ENCODE measurements at regions not wholly inside any gene's neighbourhood (a gene's known extent, or its start where the extent isn't known, plus 50 kb on each side); places are given as distances from the start of the nearest gene placed in this dataset.

DNA sequence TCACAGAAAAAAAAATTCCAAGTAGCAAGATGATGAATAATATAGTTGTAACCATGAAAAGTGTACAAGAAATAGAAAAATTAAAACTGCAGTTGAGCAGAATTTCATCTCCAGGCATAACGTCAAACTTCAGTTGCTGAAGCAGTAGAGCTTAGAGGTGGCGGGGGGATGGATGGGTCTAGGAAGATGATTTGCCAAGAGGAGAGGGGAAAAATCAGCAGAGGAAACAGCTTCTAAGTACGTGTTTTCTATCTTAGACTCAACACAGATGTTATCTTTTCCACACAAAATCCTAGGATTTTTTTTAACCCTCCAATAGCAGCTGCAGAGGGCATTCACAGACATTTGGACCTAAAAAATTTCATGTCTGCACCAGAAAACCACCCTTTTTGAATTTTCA lies 136.0 kb downstream of the OPN5 start:
- no peak overlapping the region for H3K27ac ChIP-seq (ENCODE audit: extremely low read length, insufficient read depth, low read length)
- POLR2A ChIA-PET = no interaction called here
- no peak overlapping the region for H3K4me3 ChIP-seq (replicated peaks in 1 of 3; ENCODE audit: insufficient read depth in 1 of 3, low read depth in 2 of 3, low read length in 3 of 3)
- H3K9me3 ChIP-seq (ENCODE audit: low read length) = no peaks in the 10 kb centered on the region
- H4K20me1 ChIP-seq (ENCODE audit: insufficient read depth, low read length) = no peaks in the 10 kb centered on the region
- intact Hi-C loops (cut with micrococcal nuclease; ENCODE audit: unreplicated experiment) (no loop called here), in situ Hi-C loops (cut with HindIII; ENCODE audit: extremely low pct_ligation_motif_present, low pct_unique_long_range_greater_than_20kb) (no loop called here)
- ATAC-seq (no peak), DNase-seq (ENCODE audit: low spot score) (no peak), FAIRE-seq (no peak)
- no peaks in the 10 kb centered on the region for H3K27me3 ChIP-seq (ENCODE audit: control insufficient read depth in 1 of 2, insufficient read depth in 2 of 2, low read length in 2 of 2)
- no peaks in the 10 kb centered on the region for H3K4me1 ChIP-seq (ENCODE audit: insufficient read depth, low read length)
- whole genome bisulfite sequencing (ENCODE audit: low lambda C conversion rate) = 94% methylated on average over 3 of the region's 3 CpGs
- no peak overlapping the region for H3K9ac ChIP-seq (ENCODE audit: insufficient read depth, low read depth, low read length)
- no peak overlapping the region for H2AFZ ChIP-seq (ENCODE audit: low read length)
- CTCF ChIA-PET (ENCODE audit: low intra/inter-chr PET ratio, low total read pairs) = no interaction called here
- no peak overlapping the region for H3K4me2 ChIP-seq (ENCODE audit: low read depth, low read length)
- H3K79me2 ChIP-seq (ENCODE audit: insufficient read depth, low read length) = no peaks in the 10 kb centered on the region
- no TSS peak for BruUV-seq (replicated peaks)
- TF ChIP-seq ISL2 (CRISPR knock-in tag; IDR thresholded peaks at IDR 0.05) = no peak
- no peak for TF ChIP-seq ZNF263 (CRISPR knock-in tag; IDR thresholded peaks at IDR 0.05)
- TF ChIP-seq ETV6 (CRISPR knock-in tag; conservative IDR thresholded peaks at IDR 0.05) = no peak
- TF ChIP-seq ZNF670 (CRISPR knock-in tag; IDR thresholded peaks at IDR 0.05; ENCODE audit: borderline replicate concordance) = no peak
- H3K36me3 ChIP-seq (replicated peaks in 1 of 2; ENCODE audit: control insufficient read depth in 1 of 2, insufficient read depth in 2 of 2, low read length in 2 of 2) = peaks cover 0 to 20% of the 10 kb centered on the region in 2 experiments; a peak in 2 of 5 replicates

DNA sequence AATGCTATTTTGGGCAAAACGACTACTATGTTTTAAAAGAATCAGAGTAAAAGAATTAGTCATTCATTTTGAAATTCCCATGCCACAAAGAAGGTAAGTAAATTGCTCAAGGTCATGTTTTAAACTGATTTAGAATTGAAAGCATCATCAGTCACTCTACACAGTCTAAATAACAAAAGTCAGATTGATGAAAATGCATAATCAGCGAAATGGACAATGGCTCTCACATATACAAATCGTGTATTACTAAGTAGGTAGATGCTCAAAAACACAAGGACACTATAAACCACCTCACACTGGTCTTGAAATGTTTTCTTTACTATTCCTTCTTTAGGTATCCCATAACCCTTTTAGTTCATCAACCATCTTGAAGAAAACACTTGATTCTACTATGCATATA lies 135.4 kb downstream of the OPN5 start:
- intact Hi-C loops (cut with micrococcal nuclease; ENCODE audit: unreplicated experiment) (no loop called here), in situ Hi-C loops (cut with HindIII; ENCODE audit: extremely low pct_ligation_motif_present, low pct_unique_long_range_greater_than_20kb) (no loop called here)
- no peak overlapping the region for H2AFZ ChIP-seq (ENCODE audit: low read length)
- no peaks in the 10 kb centered on the region for H4K20me1 ChIP-seq (ENCODE audit: insufficient read depth, low read length)
- no peaks in the 10 kb centered on the region for H3K79me2 ChIP-seq (ENCODE audit: insufficient read depth, low read length)
- 91% methylated on average over 3 of the region's 3 CpGs for WGBS (ENCODE audit: low lambda C conversion rate)
- FAIRE-seq = no peak
- H3K9ac ChIP-seq (ENCODE audit: insufficient read depth, low read depth, low read length) = no peak overlapping the region
- H3K9me3 ChIP-seq (ENCODE audit: low read length) = no peaks in the 10 kb centered on the region
- H3K4me3 ChIP-seq (replicated peaks in 1 of 3; ENCODE audit: insufficient read depth in 1 of 3, low read depth in 2 of 3, low read length in 3 of 3) = no peak overlapping the region
- BruUV-seq (replicated peaks) = no TSS peak
- no peaks in the 10 kb centered on the region for H3K27me3 ChIP-seq (ENCODE audit: control insufficient read depth in 1 of 2, insufficient read depth in 2 of 2, low read length in 2 of 2)
- no peak for DNase-seq (ENCODE audit: low spot score)
- H3K27ac ChIP-seq (ENCODE audit: extremely low read length, insufficient read depth, low read length) = no peak overlapping the region
- TF ChIP-seq MAFK (conservative IDR thresholded peaks at IDR 0.05 in 1 of 2, IDR thresholded peaks at IDR 0.05 in 1 of 2; ENCODE audit: low read length in 2 of 2) = peak; percentile 99
- TF ChIP-seq MAFF (IDR thresholded peaks at IDR 0.05; ENCODE audit: low read depth, low read length) = peak; percentile 99
- no peak for TF ChIP-seq HNRNPL (IDR thresholded peaks at IDR 0.05; ENCODE audit: low read depth, low read length)
- H3K36me3 ChIP-seq (replicated peaks in 1 of 2; ENCODE audit: control insufficient read depth in 1 of 2, insufficient read depth in 2 of 2, low read length in 2 of 2) = peaks cover 0 to 17% of the 10 kb centered on the region in 2 experiments; a peak in 2 of 5 replicates
- ChIA-PET POLR2A (no interaction called here), CTCF (ENCODE audit: low intra/inter-chr PET ratio, low total read pairs) (no interaction called here)
- H3K4me2 ChIP-seq (ENCODE audit: low read depth, low read length) = no peak overlapping the region
- no peaks in the 10 kb centered on the region for H3K4me1 ChIP-seq (ENCODE audit: insufficient read depth, low read length)
- no peak for ATAC-seq
